Spleen (tissue), 11 donors: ENCODE measurements at regions not wholly inside any gene's neighbourhood (a gene's known extent, or its start where the extent isn't known, plus 50 kb on each side); places are given as distances from the start of the nearest gene placed in this dataset.

Experiments used
- DNase-seq: peaks from one replicate; pipeline ENCODE4 v3.0.0-alpha.2; 2020
- H3K27ac ChIP-seq, 8 donors: fragments of 200-600 bp; sonication (generic) in 7 of 8; 1 replicate in 4 of 8; 2 replicates in 4 of 8; pipeline versions ENCODE4 v1.5.0 to v1.8.0; 2016 to 2021; ENCODE audit warnings: inconsistent platforms in 4 of 8, mild to moderate bottlenecking in 4 of 8, moderate library complexity in 1 of 8
- H3K27me3 ChIP-seq, 7 donors: fragments of 200-600 bp; sonication (generic) in 6 of 7; replicated peaks in 1 of 7; 1 replicate in 4 of 7; 2 replicates in 3 of 7; pipeline versions ENCODE4 v1.5.0 to v1.8.0; 2016 to 2021; ENCODE audit warnings: inconsistent platforms in 3 of 7, mild to moderate bottlenecking in 1 of 7
- H3K36me3 ChIP-seq, 6 donors: fragments of 200-600 bp; sonication (generic) in 5 of 6; 1 replicate in 4 of 6; 2 replicates in 2 of 6; pipeline versions ENCODE4 v1.5.0 to v1.8.0; 2016 to 2021; ENCODE audit warnings: inconsistent platforms in 2 of 6
- H3K4me1 ChIP-seq, 6 donors: fragments of 200-600 bp; sonication (generic) in 5 of 6; 1 replicate in 3 of 6; 2 replicates in 3 of 6; pipeline versions ENCODE4 v1.5.0 to v1.8.0; 2016 to 2021; ENCODE audit warnings: inconsistent platforms in 3 of 6
- H3K4me3 ChIP-seq, 8 donors: fragments of 200-600 bp; sonication (generic) in 7 of 8; 1 replicate in 4 of 8; 2 replicates in 4 of 8; pipeline versions ENCODE4 v1.5.0 to v1.8.0; 2016 to 2021; ENCODE audit warnings: inconsistent platforms in 4 of 8, mild to moderate bottlenecking in 4 of 8, moderate library complexity in 2 of 8
- H3K9me3 ChIP-seq, 8 donors: fragments of 200-600 bp; sonication (generic) in 7 of 8; 1 replicate in 4 of 8; 2 replicates in 4 of 8; pipeline versions ENCODE4 v1.5.0 to v1.8.0; 2016 to 2021; ENCODE audit warnings: inconsistent platforms in 4 of 8
- CTCF ChIP-seq, 11 experiments: fragments of 200-600 bp in 7 of 11; fragments of 450-650 bp in 4 of 11; sonication (generic) in 4 of 11; IDR thresholded peaks in 8 of 11; conservative IDR thresholded peaks in 3 of 11; 1 replicate in 7 of 11; 2 replicates in 4 of 11; pipeline versions ENCODE4 v1.4.0 to v1.8.0; 2016 to 2021; ENCODE audit warnings: antibody characterized with exemption in 11 of 11, inconsistent platforms in 4 of 11, mild to moderate bottlenecking in 1 of 11
- POLR2A ChIP-seq, 3 donors: fragments of 450-650 bp; IDR thresholded peaks; one replicate each; pipeline ENCODE4 v1.5.1; 2017; ENCODE audit warnings: antibody characterized with exemption in 3 of 3, mild to moderate bottlenecking in 1 of 3
- POLR2AphosphoS5 ChIP-seq, 3 donors: sonication (generic); formaldehyde crosslinking; IDR thresholded peaks; one replicate each; pipeline ENCODE4 v1.5.1; 2017; ENCODE audit warnings: antibody characterized with exemption in 3 of 3
- WGBS, 5 donors: extraction: QIAGEN DNeasy Blood & Tissue Kit in 3 of 5; methylation state at CpG; one replicate each; pipeline versions ENCODE4 v1.1.5 to v1.1.7; 2013 to 2018; 5-methylcytosine and 5-hydroxymethylcytosine counted together
- intact Hi-C: fragments of 100-400 bp; cut with DNase I; formaldehyde crosslinking; loops from one replicate; pipeline ENCODE4 v1.15.0; 2023; ENCODE audit warnings: low total_unique reads
- donor health status: healthy with polysubstance abuse.
- donor health status: DM: no; HTN: no; CAD: no; lungs with moderate emphysema.
- donor health status: DM: no; HTN: no; CAD: no.
- donor health status: Bipolar disorder and iron deficiency.
- donor health status: healthy.
- donor health status: DM: no; HTN: no; CAD: no.
- donor health status: DM: yes; HTN: yes; CAD: no.

- no peak for TF ChIP-seq POLR2A (IDR thresholded peaks at IDR 0.05)
- TF ChIP-seq CTCF (IDR thresholded peaks at IDR 0.05 in 8 of 11, conservative IDR thresholded peaks at IDR 0.05 in 3 of 11), result no peak
- no peak for TF ChIP-seq POLR2AphosphoS5 (IDR thresholded peaks at IDR 0.05)
- DNase-seq, result no peak
- intact Hi-C loops, result no loop called here
- no peak overlapping the region for H3K4me3 ChIP-seq
- no peaks in the 10 kb centered on the region for H3K9me3 ChIP-seq
- H3K4me1 ChIP-seq, result no peaks in the 10 kb centered on the region
- 66 to 79% (median 77%) methylated on average over 4 of the region's 4 CpGs for WGBS, 5 donors
- no peaks in the 10 kb centered on the region for H3K36me3 ChIP-seq
- no peak overlapping the region for H3K27ac ChIP-seq
- no peaks in the 10 kb centered on the region for H3K27me3 ChIP-seq
Measured at GRCh38 chr4:84221704-84222103, 277.4 kb downstream of the NKX6-1 start.

- Histone ChIP-seq H3K36me3 (no peaks in the 10 kb centered on the region), H3K27ac (no peak overlapping the region), H3K27me3 (no peaks in the 10 kb centered on the region), H3K4me3 (no peak overlapping the region), H3K4me1 (no peaks in the 10 kb centered on the region), H3K9me3 (no peaks in the 10 kb centered on the region)
- DNase-seq, result no peak
- no peak for TF ChIP-seq CTCF (IDR thresholded peaks at IDR 0.05 in 8 of 11, conservative IDR thresholded peaks at IDR 0.05 in 3 of 11)
- no peak for TF ChIP-seq POLR2A (IDR thresholded peaks at IDR 0.05)
- no peak for TF ChIP-seq POLR2AphosphoS5 (IDR thresholded peaks at IDR 0.05)
- WGBS, 5 donors, result 74 to 83% (median 80%) methylated on average over 6 of the region's 6 CpGs
- intact Hi-C loops, result no loop called here
Measured at GRCh38 chr4:84220990-84221389, 278.1 kb downstream of the NKX6-1 start.

- Histone ChIP-seq H3K27me3 (no peaks in the 10 kb centered on the region), H3K4me1 (no peaks in the 10 kb centered on the region), H3K27ac (no peak overlapping the region), H3K36me3 (no peaks in the 10 kb centered on the region), H3K9me3 (no peaks in the 10 kb centered on the region), H3K4me3 (no peak overlapping the region)
- DNase-seq, result no peak
- TF ChIP-seq POLR2AphosphoS5 (IDR thresholded peaks at IDR 0.05) (no peak), CTCF (IDR thresholded peaks at IDR 0.05 in 8 of 11, conservative IDR thresholded peaks at IDR 0.05 in 3 of 11) (no peak), POLR2A (IDR thresholded peaks at IDR 0.05) (no peak)
- WGBS, 5 donors, result 70 to 85% (median 84%) methylated on average over 1 of the region's 1 CpG
- intact Hi-C loops, result no loop called here
Measured at GRCh38 chr4:84219656-84220055, 279.4 kb downstream of the NKX6-1 start.

GRCh38 chr4:84218031-84218430 is 281.1 kb downstream of the NKX6-1 start:
- intact Hi-C loops, result no loop called here
- TF ChIP-seq POLR2A (IDR thresholded peaks at IDR 0.05), result no peak
- TF ChIP-seq POLR2AphosphoS5 (IDR thresholded peaks at IDR 0.05), result no peak
- TF ChIP-seq CTCF (IDR thresholded peaks at IDR 0.05 in 8 of 11, conservative IDR thresholded peaks at IDR 0.05 in 3 of 11), result no peak
- no peak overlapping the region for H3K27ac ChIP-seq
- H3K36me3 ChIP-seq, result no peaks in the 10 kb centered on the region
- no peak for DNase-seq
- no peak overlapping the region for H3K4me3 ChIP-seq
- H3K27me3 ChIP-seq, result no peaks in the 10 kb centered on the region
- 75 to 77% (median 76%) methylated on average over 9 of the region's 9 CpGs for WGBS, 5 donors
- H3K9me3 ChIP-seq, result no peaks in the 10 kb centered on the region
- H3K4me1 ChIP-seq, result no peaks in the 10 kb centered on the region
